GM12878 (cell line): ENCODE measurements at regions not wholly inside any gene's neighbourhood (a gene's known extent, or its start where the extent isn't known, plus 50 kb on each side); places are given as distances from the start of the nearest gene placed in this dataset.

Experiments used
- ATAC-seq: fragments of 200-7000 bp; cut with Tn5 transposase; 3 replicates; pipeline ENCODE4 v1.9.1; 2020; ENCODE audit warnings: mild to moderate bottlenecking, moderate library complexity
- BruUV-seq: library from RNA; stranded (reverse); fragments of 400-500 nt; replicated peaks from 2 replicates; lab custom pipeline; 2021; lab: Mats Ljungman, UMichigan
- CTCF ChIA-PET: fragments of 300-600 bp; sonication (Branson Sonifier 250); formaldehyde crosslinking; extraction: SDS; loops from one replicate; lab custom pipeline; 2021; ENCODE audit warnings: inconsistent platforms; lab: Yijun Ruan, JAX
- POLR2A ChIA-PET: fragments of 350-600 bp; formaldehyde crosslinking; extraction: SDS; loops from one replicate; lab custom pipeline; 2021; ENCODE audit warnings: inconsistent platforms; lab: Charles Lee
- RAD21 ChIA-PET: fragments of 300-600 bp; sonication (Branson Sonifier 250); formaldehyde crosslinking; loops from one replicate; lab custom pipeline; 2023; ENCODE audit warnings: antibody characterized with exemption; ENCODE audit not compliant: unreplicated experiment; lab: Charles Lee
- SMC1A ChIA-PET: fragments of 300-600 bp; sonication (Branson Sonifier 250); formaldehyde crosslinking; loops from one replicate; lab custom pipeline; 2023; ENCODE audit not compliant: unreplicated experiment, uncharacterized antibody; lab: Charles Lee
- DNase-seq: peaks from one replicate; pipeline ENCODE4 v3.0.0-alpha.2; 2011; ENCODE audit warnings: low read depth, low spot score
- FAIRE-seq: peaks from 3 replicates; lab custom pipeline; 2011; peaks lifted over from hg19 to GRCh38; lab: Jason Lieb, UNC
- H2AFZ ChIP-seq: 2 replicates; pipeline ENCODE4 v1.6.0; 2011; ENCODE audit warnings: low read depth, low read length, control low read depth; ENCODE audit not compliant: control insufficient read depth
- H3K27ac ChIP-seq: 2 replicates; pipeline ENCODE4 v1.5.1; 2011; ENCODE audit warnings: control low read depth; ENCODE audit not compliant: control insufficient read depth, insufficient read depth
- H3K27me3 ChIP-seq, 2 experiments: replicated peaks in 1 of 2; 2 replicates each; pipeline versions ENCODE4 v1.6.0 to v1.6.1; 2011; ENCODE audit warnings: low read length in 1 of 2; ENCODE audit not compliant: control insufficient read depth in 2 of 2, insufficient read depth in 2 of 2
- H3K36me3 ChIP-seq, 2 experiments: 2 replicates each; pipeline ENCODE4 v1.5.1; 2011; ENCODE audit warnings: low read length in 1 of 2; ENCODE audit not compliant: control insufficient read depth in 2 of 2, insufficient read depth in 2 of 2
- H3K4me1 ChIP-seq: 2 replicates; pipeline ENCODE4 v1.6.1; 2011; ENCODE audit warnings: mild to moderate bottlenecking, low read length, moderate library complexity, mixed read lengths; ENCODE audit not compliant: control insufficient read depth, insufficient read depth
- H3K4me2 ChIP-seq: 2 replicates; pipeline ENCODE4 v1.6.0; 2011; ENCODE audit warnings: control low read depth; ENCODE audit not compliant: control insufficient read depth, insufficient read depth
- H3K4me3 ChIP-seq: fragments of 200-600 bp; sonication (generic); 2 replicates; pipeline ENCODE4 v1.5.1; 2016
- H3K79me2 ChIP-seq: 2 replicates; pipeline ENCODE4 v1.6.0; 2011; ENCODE audit warnings: low read length; ENCODE audit not compliant: control insufficient read depth, insufficient read depth
- H3K9ac ChIP-seq: 2 replicates; pipeline ENCODE4 v1.8.0; 2011; ENCODE audit warnings: low read length, control low read depth, mixed read lengths; ENCODE audit not compliant: control insufficient read depth, insufficient read depth
- H3K9me3 ChIP-seq: replicated peaks from 3 replicates; pipeline ENCODE4 v1.5.1; 2011; ENCODE audit warnings: mild to moderate bottlenecking, low read length; ENCODE audit not compliant: control insufficient read depth, insufficient read depth
- H4K20me1 ChIP-seq: 2 replicates; pipeline ENCODE4 v1.6.0; 2011; ENCODE audit not compliant: control insufficient read depth, insufficient read depth
- CBFB ChIP-seq: IDR thresholded peaks from 2 replicates; pipeline ENCODE4 v1.6.1; 2016; ENCODE audit warnings: antibody characterized with exemption, low read depth
- CHD4 ChIP-seq: fragments of 200-600 bp; sonication (generic); IDR thresholded peaks from 2 replicates; pipeline ENCODE4 v1.6.1; 2016; ENCODE audit warnings: mild to moderate bottlenecking
- HCFC1 ChIP-seq: fragments of 150-350 bp; IDR thresholded peaks from 2 replicates; pipeline ENCODE4 v1.6.1; 2014; ENCODE audit warnings: low read length
- HDAC6 ChIP-seq: fragments of 200-600 bp; sonication (generic); IDR thresholded peaks from one replicate; pipeline ENCODE4 v1.8.0; 2017; ENCODE audit warnings: antibody characterized with exemption; ENCODE audit not compliant: unreplicated experiment
- MTA3 ChIP-seq: IDR thresholded peaks from 2 replicates; pipeline ENCODE4 v1.6.1; 2012; ENCODE audit warnings: low read length, inconsistent platforms, borderline replicate concordance
- NFIC ChIP-seq: IDR thresholded peaks from 2 replicates; pipeline ENCODE4 v1.6.1; 2012; ENCODE audit warnings: low read depth, mild to moderate bottlenecking, inconsistent platforms, low read length, moderate library complexity
- NR2C1 ChIP-seq: fragments of 450-650 bp; IDR thresholded peaks from 2 replicates; pipeline ENCODE4 v1.6.1; 2017; ENCODE audit warnings: antibody characterized with exemption, mild to moderate bottlenecking, moderate library complexity
- NRF1 ChIP-seq: conservative IDR thresholded peaks from 2 replicates; pipeline ENCODE4 v1.6.1; 2011; ENCODE audit warnings: mild to moderate bottlenecking, low read depth, low read length, improper control_type of control experiment
- PAX5 ChIP-seq: IDR thresholded peaks from 2 replicates; pipeline ENCODE4 v1.6.1; 2011; ENCODE audit warnings: low read depth, low read length, borderline replicate concordance
- RAD21 ChIP-seq: IDR thresholded peaks from 2 replicates; pipeline ENCODE4 v1.6.1; 2011; ENCODE audit warnings: mild to moderate bottlenecking, low read depth, low read length, moderate library complexity; ENCODE audit not compliant: insufficient read depth
- RAD51 ChIP-seq: fragments of 450-650 bp; IDR thresholded peaks from 2 replicates; pipeline ENCODE4 v1.6.1; 2016; ENCODE audit warnings: moderate library complexity, mild to moderate bottlenecking, inconsistent platforms
- RUNX3 ChIP-seq: IDR thresholded peaks from 2 replicates; pipeline ENCODE4 v1.6.1; 2012; ENCODE audit warnings: low read length, inconsistent platforms
- TCF3 ChIP-seq: IDR thresholded peaks from 2 replicates; pipeline ENCODE4 v1.6.1; 2012; ENCODE audit warnings: low read depth, mild to moderate bottlenecking, low read length, borderline replicate concordance; ENCODE audit not compliant: insufficient read depth
- YY1 ChIP-seq: IDR thresholded peaks from 2 replicates; pipeline ENCODE4 v1.6.1; 2011; ENCODE audit warnings: low read depth, mild to moderate bottlenecking, low read length
- WGBS: methylation state at CpG from one replicate; pipeline ENCODE4 v1.1.6; 2016; ENCODE audit warnings: low lambda C conversion rate; ENCODE audit not compliant: insufficient replicate concordance, insufficient coverage; ENCODE audit errors: missing lambda C conversion rate; 5-methylcytosine and 5-hydroxymethylcytosine counted together
- in situ Hi-C: fragments of 300-500 bp; cut with MboI; formaldehyde crosslinking; loops from 9 replicates; pipeline ENCODE4 v1.14.3; 2018; ENCODE audit warnings: mixed read lengths
- intact Hi-C: fragments of 100-400 bp; cut with micrococcal nuclease; formaldehyde crosslinking; loops from one replicate; pipeline ENCODE4 v1.14.2; 2022; ENCODE audit not compliant: unreplicated experiment
- TF ChIP-seq, protein P1 (sequence below): IDR thresholded peaks from 2 replicates; pipeline ENCODE4 v1.6.1; 2011; ENCODE audit warnings: low read depth, mild to moderate bottlenecking, low read length, moderate library complexity, borderline replicate concordance; ENCODE audit errors: extremely low read depth
- TF ChIP-seq, protein P2 (sequence below): IDR thresholded peaks from 2 replicates; pipeline ENCODE4 v1.6.1; 2012; ENCODE audit warnings: low read depth, low read length, improper control_type of control experiment
- TF ChIP-seq, protein P3 (sequence below): fragments of 450-650 bp; IDR thresholded peaks from 2 replicates; pipeline ENCODE4 v1.6.1; 2017; ENCODE audit warnings: mild to moderate bottlenecking, moderate library complexity
- TF ChIP-seq, protein P4 (sequence below): IDR thresholded peaks from 2 replicates; pipeline ENCODE4 v1.6.1; 2012; ENCODE audit warnings: low read length, inconsistent platforms

DNA sequence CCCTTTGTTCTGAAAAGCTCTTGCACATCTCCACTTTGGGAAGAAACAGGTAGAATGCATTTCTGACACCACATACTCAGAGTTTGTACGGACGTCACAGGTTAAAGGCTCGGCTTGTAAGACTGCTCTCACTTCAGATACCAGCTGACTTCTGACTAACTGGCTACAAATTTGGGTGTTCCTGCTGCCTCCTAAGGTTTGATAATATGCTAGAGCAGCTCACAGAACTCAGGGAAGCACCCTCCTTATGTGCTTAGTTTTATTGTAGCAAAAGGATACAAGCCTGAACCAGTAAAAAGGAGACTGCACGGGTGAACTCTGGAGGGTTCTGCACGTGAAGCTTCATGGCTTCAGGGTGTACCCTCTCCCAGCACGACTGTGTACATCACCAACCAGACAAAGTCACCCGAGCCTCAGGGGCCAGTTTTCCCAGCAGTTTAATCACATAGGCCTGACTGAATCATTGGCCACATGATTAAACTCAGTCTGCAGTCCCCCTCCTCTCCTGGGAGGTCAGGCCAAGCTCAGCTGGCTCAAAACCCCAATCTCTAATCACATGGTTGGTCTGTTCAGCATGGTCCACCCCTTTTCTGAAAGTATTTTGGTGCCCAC, 749.5 kb upstream of the RAB6C start (continued):
- no peak for TF ChIP-seq RUNX3
- TF ChIP-seq CHD4 = no peak
- no peak for TF ChIP-seq MTA3
- no peak for TF ChIP-seq YY1

DNA sequence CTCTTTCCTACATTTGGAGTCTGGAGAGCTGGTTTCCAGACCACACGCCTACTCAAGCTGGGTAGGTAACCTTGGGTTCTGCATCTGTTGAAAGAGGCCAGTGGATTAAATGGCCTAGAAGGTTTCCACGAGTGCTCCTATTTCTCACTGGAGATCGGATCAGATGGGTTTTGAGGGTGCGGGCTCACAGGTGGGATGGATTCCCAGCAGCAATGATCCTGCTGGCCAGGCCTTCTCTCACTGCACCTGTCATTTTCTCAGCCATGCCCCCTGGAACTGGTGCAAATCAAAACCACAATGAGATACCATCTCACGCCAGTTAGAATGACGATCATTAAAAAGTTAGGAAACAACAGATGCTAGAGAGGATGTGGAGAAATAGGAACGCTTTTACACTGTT, 747.5 kb upstream of the RAB6C start:
- in situ Hi-C loops = no loop called here
- RAD21 ChIA-PET = no interaction called here
- no peaks in the 10 kb centered on the region for H3K4me1 ChIP-seq
- no peak overlapping the region for H2AFZ ChIP-seq
- no peaks in the 10 kb centered on the region for H4K20me1 ChIP-seq
- ATAC-seq (no peak), FAIRE-seq (no peak), DNase-seq (no peak)
- no peak overlapping the region for H3K4me3 ChIP-seq
- no TSS peak for BruUV-seq
- intact Hi-C loops = loop anchor here (5.0 kb wide), 1 partner anchor 495 kb away; no protein-coding TSS in a partner anchor
- H3K27me3 ChIP-seq = no peaks in the 10 kb centered on the region; a peak in 1 of 4 replicates
- H3K27ac ChIP-seq = no peak overlapping the region
- no peaks in the 10 kb centered on the region for H3K36me3 ChIP-seq
- SMC1A ChIA-PET = no interaction called here
- CTCF ChIA-PET = interaction anchor here (1.3 kb wide), 1 partner anchor 18 kb away, joined by 4 read pairs; no protein-coding TSS in a partner anchor
- H3K79me2 ChIP-seq = no peaks in the 10 kb centered on the region
- no peak overlapping the region for H3K4me2 ChIP-seq
- no peak overlapping the region for H3K9ac ChIP-seq
- 28% methylated on average over 7 of the region's 7 CpGs for WGBS
- no peaks in the 10 kb centered on the region for H3K9me3 ChIP-seq
- POLR2A ChIA-PET = no interaction called here
- TF ChIP-seq, protein P1, sequence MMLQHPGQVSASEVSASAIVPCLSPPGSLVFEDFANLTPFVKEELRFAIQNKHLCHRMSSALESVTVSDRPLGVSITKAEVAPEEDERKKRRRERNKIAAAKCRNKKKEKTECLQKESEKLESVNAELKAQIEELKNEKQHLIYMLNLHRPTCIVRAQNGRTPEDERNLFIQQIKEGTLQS = no peak
- TF ChIP-seq NFIC (no peak), NR2C1 (no peak), RAD51 (no peak), CBFB (no peak), RAD21 (no peak), HDAC6 (no peak), PAX5 (no peak), TCF3 (no peak), NRF1 (no peak), HCFC1 (no peak)
- TF ChIP-seq, protein P2, sequence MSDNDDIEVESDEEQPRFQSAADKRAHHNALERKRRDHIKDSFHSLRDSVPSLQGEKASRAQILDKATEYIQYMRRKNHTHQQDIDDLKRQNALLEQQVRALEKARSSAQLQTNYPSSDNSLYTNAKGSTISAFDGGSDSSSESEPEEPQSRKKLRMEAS = no peak
- TF ChIP-seq, protein P3, sequence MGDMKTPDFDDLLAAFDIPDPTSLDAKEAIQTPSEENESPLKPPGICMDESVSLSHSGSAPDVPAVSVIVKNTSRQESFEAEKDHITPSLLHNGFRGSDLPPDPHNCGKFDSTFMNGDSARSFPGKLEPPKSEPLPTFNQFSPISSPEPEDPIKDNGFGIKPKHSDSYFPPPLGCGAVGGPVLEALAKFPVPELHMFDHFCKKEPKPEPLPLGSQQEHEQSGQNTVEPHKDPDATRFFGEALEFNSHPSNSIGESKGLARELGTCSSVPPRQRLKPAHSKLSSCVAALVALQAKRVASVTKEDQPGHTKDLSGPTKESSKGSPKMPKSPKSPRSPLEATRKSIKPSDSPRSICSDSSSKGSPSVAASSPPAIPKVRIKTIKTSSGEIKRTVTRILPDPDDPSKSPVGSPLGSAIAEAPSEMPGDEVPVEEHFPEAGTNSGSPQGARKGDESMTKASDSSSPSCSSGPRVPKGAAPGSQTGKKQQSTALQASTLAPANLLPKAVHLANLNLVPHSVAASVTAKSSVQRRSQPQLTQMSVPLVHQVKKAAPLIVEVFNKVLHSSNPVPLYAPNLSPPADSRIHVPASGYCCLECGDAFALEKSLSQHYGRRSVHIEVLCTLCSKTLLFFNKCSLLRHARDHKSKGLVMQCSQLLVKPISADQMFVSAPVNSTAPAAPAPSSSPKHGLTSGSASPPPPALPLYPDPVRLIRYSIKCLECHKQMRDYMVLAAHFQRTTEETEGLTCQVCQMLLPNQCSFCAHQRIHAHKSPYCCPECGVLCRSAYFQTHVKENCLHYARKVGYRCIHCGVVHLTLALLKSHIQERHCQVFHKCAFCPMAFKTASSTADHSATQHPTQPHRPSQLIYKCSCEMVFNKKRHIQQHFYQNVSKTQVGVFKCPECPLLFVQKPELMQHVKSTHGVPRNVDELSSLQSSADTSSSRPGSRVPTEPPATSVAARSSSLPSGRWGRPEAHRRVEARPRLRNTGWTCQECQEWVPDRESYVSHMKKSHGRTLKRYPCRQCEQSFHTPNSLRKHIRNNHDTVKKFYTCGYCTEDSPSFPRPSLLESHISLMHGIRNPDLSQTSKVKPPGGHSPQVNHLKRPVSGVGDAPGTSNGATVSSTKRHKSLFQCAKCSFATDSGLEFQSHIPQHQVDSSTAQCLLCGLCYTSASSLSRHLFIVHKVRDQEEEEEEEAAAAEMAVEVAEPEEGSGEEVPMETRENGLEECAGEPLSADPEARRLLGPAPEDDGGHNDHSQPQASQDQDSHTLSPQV = no peak
- TF ChIP-seq, protein P4, sequence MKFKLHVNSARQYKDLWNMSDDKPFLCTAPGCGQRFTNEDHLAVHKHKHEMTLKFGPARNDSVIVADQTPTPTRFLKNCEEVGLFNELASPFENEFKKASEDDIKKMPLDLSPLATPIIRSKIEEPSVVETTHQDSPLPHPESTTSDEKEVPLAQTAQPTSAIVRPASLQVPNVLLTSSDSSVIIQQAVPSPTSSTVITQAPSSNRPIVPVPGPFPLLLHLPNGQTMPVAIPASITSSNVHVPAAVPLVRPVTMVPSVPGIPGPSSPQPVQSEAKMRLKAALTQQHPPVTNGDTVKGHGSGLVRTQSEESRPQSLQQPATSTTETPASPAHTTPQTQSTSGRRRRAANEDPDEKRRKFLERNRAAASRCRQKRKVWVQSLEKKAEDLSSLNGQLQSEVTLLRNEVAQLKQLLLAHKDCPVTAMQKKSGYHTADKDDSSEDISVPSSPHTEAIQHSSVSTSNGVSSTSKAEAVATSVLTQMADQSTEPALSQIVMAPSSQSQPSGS = no peak
